GM18520 (cell line): ENCODE measurements at regions not wholly inside any gene's neighbourhood (a gene's known extent, or its start where the extent isn't known, plus 50 kb on each side); places are given as distances from the start of the nearest gene placed in this dataset.

Experiments used
- ATAC-seq: cut with Tn5 transposase; IDR thresholded peaks from one replicate; pipeline ENCODE4 v1.9.1; 2021; ENCODE audit not compliant: unreplicated experiment

GRCh38 chr13:107139006-107139405 lies 571.1 kb upstream of the ARGLU1 start:
- ATAC-seq = no peak

DNA sequence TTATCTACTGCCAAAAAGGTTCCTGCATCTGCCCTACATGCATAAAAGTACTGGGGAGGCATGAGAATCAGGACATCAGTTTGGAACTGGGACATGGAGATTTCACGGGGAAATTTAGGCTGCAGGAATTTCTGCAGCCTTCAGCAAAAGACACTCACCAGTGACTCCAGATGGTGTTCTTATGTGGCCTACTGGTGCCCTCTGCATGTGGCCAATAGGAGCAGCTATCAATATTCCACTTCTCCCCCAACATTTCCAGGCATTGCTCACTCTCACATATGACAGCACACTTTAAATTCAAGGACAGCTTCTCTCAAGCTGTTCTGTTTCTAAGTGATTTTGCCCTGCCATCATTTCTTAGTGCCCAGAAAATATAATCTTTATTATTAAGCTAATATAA lies 570.5 kb upstream of the ARGLU1 start:
- no peak for ATAC-seq

DNA sequence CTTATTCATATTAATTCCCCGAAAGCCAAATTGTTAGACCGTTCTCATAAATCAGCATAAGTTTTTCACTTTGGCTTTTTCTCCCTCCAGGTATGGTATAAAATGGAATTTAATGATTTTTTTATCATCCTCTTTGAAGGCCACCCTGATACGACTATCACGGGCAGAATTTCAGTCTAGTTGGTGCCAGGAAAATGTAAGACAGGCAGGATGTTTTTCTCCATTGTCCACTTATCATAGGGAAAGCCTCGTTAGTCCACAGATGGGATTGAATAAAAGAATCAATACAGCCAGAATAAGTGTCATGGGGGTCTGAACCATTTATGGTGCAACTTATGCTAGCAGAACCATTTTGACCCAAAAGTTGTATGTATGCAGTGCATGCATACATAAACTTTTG lies 566.0 kb upstream of the ARGLU1 start:
- no peak for ATAC-seq

GRCh38 chr13:107130566-107130965 lies 562.6 kb upstream of the ARGLU1 start:
- no peak for ATAC-seq

GRCh38 chr13:107124730-107125129 lies 556.8 kb upstream of the ARGLU1 start:
- no peak for ATAC-seq

DNA sequence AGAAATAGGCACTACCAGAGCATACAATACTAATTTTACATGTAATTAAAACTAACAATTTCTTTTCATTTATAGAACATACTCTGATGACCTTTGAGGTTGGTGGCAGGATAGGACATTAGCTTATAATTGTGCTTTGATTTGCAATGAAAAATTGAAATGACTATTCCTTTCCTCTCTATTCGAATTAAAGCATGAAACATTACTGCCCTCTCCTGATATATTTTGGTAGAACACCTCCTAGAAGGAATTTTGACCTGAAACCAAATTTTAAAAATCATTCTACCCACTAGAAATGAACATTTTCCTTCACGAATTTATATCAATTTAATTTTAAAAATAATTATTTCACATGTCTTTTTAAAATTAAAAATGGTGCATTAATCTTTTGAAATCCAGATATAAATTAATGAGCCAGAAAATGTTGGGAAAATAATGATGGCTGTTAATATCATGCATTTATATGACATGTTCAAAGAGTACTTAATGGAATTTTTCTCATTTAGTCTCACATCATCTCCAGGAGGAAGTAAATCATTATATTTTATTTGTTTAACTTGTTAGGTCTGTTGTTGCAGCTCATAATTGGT lies 556.3 kb upstream of the ARGLU1 start:
- no peak for ATAC-seq

DNA sequence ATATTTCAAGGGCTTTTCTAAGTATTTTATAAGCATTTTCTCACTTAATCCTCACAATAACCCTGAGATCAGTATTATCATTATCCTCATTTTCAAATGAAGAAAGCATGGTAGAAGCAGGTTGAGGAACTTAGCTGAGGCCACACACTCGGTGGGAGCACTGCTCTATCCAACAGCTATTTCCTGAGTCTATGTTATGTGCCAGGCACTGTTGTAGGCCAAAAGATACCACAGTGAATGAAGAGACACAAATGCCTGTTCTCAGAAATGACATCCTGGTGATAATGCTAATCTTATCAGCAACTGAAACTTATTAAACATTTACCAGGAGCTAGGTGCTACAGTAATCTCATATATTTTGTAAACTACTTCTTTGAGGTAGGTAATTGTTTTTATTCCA lies 553.9 kb upstream of the ARGLU1 start:
- no peak for ATAC-seq

GRCh38 chr13:107119989-107120881 lies 552.3 kb upstream of the ARGLU1 start:
- ATAC-seq = no peak

- ATAC-seq = no peak
These were observed 550.6 kb upstream of the ARGLU1 start for GRCh38 chr13:107118506-107118905.

- ATAC-seq = no peak
These were observed 549.5 kb upstream of the ARGLU1 start for GRCh38 chr13:107117327-107118012.

DNA sequence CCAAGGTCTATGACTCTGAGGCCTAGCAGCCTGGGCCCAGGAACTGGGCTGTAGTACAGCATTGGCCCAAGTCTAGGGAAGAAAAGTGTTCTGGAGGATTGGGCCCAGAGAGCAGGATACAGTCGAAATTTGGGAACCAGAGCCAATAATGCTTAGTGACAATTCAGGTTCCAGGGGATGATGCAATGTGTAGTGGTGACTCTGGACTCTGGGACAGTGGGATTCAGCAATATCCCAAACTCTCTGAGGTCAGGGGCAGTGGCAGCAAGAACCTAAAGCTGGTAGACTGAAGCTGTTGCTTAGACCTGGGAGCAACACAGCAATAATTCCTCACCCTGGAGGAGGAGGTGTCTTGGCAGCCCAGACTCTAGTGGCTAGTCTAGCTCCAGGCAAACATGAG lies 545.5 kb upstream of the ARGLU1 start:
- no peak for ATAC-seq

DNA sequence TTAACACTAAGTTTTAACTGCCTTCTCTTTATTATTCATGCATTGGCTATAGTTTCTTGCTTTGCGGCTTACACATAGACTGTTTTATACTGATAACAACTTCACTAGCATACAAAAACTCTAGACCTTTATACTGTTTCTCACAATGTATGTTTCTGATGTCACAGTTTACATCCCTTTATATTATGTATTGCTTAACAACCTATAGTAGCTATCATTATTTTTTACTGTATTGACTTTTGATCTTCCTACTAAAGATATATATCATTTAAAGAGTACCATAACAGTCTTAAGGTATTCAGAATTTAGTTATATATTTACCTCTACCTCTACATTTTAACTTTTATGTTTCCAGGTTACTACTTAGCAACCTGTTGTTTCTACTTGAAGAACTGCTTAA lies 543.3 kb upstream of the ARGLU1 start:
- no peak for ATAC-seq

DNA sequence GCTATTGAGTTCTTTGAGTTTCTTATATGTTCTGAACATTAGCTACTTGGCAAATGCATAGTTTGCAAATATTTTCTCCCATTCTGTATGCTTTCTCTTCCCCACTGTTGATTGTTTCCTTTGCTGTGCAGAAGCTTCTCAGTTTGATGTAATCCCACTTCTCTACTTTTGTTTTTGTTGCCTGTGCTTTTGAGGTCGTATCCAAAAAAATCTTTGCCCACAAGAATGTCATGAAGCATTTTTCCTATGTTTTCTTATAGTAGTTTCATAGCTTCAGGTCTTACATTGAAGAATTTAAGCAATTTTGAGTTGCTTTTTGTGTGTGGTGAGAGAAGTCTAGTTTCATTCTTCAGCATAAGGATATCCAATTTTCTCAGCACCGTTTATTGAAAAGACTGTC lies 536.7 kb upstream of the ARGLU1 start:
- no peak for ATAC-seq

DNA sequence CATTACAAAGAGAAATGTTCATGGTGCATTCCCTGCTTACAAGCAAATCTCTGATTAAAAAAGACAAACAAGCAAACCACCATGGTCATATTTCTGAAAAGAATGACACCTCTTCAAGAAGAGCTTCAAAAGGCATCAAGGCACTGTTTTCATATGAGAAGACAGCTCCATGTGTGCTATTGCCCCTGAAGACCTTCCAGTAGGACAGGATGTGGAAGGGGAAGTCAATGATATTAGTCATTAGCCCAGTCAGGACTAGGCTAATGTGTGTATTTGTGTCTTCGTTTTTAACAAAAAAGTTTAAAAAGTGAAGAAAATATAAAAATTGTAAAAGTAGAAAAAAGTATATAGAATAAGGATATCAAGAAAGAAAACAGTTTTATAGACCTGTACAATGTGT lies 534.7 kb upstream of the ARGLU1 start:
- no peak for ATAC-seq

- no peak for ATAC-seq
These were observed 531.7 kb upstream of the ARGLU1 start for GRCh38 chr13:107099661-107100060.

GRCh38 chr13:107097916-107098315 lies 530.0 kb upstream of the ARGLU1 start:
- no peak for ATAC-seq

DNA sequence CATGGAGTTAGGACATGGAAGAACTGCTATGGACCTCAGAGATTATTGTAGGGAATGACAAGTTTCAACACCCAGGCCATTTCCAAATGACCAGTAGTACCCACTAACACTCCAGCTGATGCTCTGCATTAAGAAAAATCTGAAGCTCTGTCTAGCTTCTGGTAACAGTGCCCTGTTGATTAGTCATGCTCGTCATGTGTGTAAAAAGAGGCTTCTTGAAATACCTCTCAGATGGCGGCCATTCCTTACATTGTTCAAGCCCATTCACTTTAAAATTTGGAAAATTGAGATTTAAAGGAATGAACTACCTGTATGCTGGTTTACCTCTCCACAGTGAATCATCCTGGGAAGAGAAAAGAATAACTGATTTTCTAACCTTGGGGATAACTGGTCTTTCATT lies 527.9 kb upstream of the ARGLU1 start:
- ATAC-seq = no peak

DNA sequence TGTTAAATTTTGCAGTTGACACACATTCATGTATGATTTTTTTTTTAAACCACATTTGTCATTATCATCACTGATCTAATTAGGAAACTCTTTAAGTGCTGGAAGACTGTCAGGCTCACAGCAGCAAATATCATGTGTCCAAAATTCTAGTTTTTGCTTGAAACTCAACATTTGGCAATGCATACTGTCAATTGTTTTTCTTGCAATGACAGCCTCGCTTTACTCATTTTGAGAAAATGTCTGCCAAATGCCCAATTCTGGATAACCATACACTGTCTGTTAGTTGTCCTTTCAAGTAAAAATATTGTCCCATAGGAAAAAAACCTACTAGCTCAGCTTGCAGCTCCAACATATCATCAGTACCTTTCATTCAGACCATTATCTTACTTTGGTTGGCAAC lies 523.9 kb upstream of the ARGLU1 start:
- ATAC-seq = no peak

GRCh38 chr13:107091428-107091827 lies 523.5 kb upstream of the ARGLU1 start:
- ATAC-seq = no peak

- no peak for ATAC-seq
These were observed 520.1 kb upstream of the ARGLU1 start for GRCh38 chr13:107088061-107088460.

GRCh38 chr13:107079423-107080049 lies 511.6 kb upstream of the ARGLU1 start:
- no peak for ATAC-seq
